GM23338 (cell line): ENCODE measurements at regions not wholly inside any gene's neighbourhood (a gene's known extent, or its start where the extent isn't known, plus 50 kb on each side); places are given as distances from the start of the nearest gene placed in this dataset.

Experiments
- ATAC-seq: fragments of 200-7000 bp; cut with Tn5 transposase; 3 replicates; pipeline ENCODE4 v1.9.1; 2020
- DNase-seq: peaks from one replicate; pipeline ENCODE4 v3.0.0-alpha.2; 2015; ENCODE audit warnings: low spot score
- H2AFZ ChIP-seq: fragments of 200-600 bp; sonication (generic); 2 replicates; pipeline ENCODE4 v1.8.0; 2016; ENCODE audit warnings: antibody characterized with exemption, mild to moderate bottlenecking, moderate library complexity
- H3F3A ChIP-seq: fragments of 200-600 bp; sonication (generic); replicated peaks from 2 replicates; pipeline ENCODE4 v1.8.0; 2017; ENCODE audit warnings: antibody characterized with exemption, mixed run types, low read depth
- H3K27ac ChIP-seq: fragments of 200-600 bp; sonication (generic); 2 replicates; pipeline ENCODE4 v1.6.1; 2016; ENCODE audit warnings: low read depth
- H3K27me3 ChIP-seq: fragments of 200-600 bp; sonication (generic); 2 replicates; pipeline ENCODE4 v1.8.0; 2016; ENCODE audit warnings: mild to moderate bottlenecking, mixed run types, moderate library complexity; ENCODE audit not compliant: insufficient read depth
- H3K36me3 ChIP-seq: fragments of 200-600 bp; sonication (generic); 2 replicates; pipeline ENCODE4 v1.8.0; 2016; ENCODE audit warnings: mild to moderate bottlenecking; ENCODE audit not compliant: insufficient read depth
- H3K4me1 ChIP-seq: fragments of 200-600 bp; sonication (generic); 2 replicates; pipeline ENCODE4 v1.8.0; 2016; ENCODE audit warnings: mild to moderate bottlenecking, moderate library complexity; ENCODE audit not compliant: insufficient read depth
- H3K4me2 ChIP-seq: fragments of 200-600 bp; sonication (generic); 2 replicates; pipeline ENCODE4 v1.7.1; 2017; ENCODE audit warnings: mixed run types
- H3K4me3 ChIP-seq: fragments of 200-600 bp; sonication (generic); 2 replicates; pipeline ENCODE4 v1.6.1; 2016; ENCODE audit warnings: mixed run types
- H3K79me2 ChIP-seq: fragments of 200-600 bp; sonication (generic); replicated peaks from 2 replicates; pipeline ENCODE4 v1.8.0; 2017; ENCODE audit warnings: mild to moderate bottlenecking; ENCODE audit not compliant: insufficient read depth
- H3K9me2 ChIP-seq: fragments of 200-600 bp; sonication (generic); 2 replicates; pipeline ENCODE4 v1.8.0; 2017; ENCODE audit not compliant: insufficient read depth
- H4K20me1 ChIP-seq: fragments of 200-600 bp; sonication (generic); replicated peaks from 2 replicates; pipeline ENCODE4 v1.8.0; 2017; ENCODE audit warnings: mild to moderate bottlenecking; ENCODE audit not compliant: insufficient read depth
- H3K27ac Mint-ChIP-seq: 2 replicates; pipeline ENCODE4 v1.8.0; 2020; ENCODE audit warnings: inconsistent platforms, mild to moderate bottlenecking, moderate library complexity, mixed read lengths
- H3K27me3 Mint-ChIP-seq: 3 replicates; pipeline ENCODE4 v1.8.0; 2022; ENCODE audit warnings: low read depth, mild to moderate bottlenecking, moderate library complexity, mixed read lengths, inconsistent platforms; ENCODE audit not compliant: insufficient read depth, poor library complexity
- H3K36me3 Mint-ChIP-seq: 3 replicates; pipeline ENCODE4 v1.8.0; 2021; ENCODE audit warnings: low read depth, mild to moderate bottlenecking, inconsistent platforms, moderate library complexity, mixed read lengths
- H3K4me1 Mint-ChIP-seq: 3 replicates; pipeline ENCODE4 v1.8.0; 2020; ENCODE audit warnings: mild to moderate bottlenecking, inconsistent platforms, mixed read lengths
- H3K4me3 Mint-ChIP-seq: 3 replicates; pipeline ENCODE4 v1.8.0; 2021; ENCODE audit warnings: moderate library complexity, mild to moderate bottlenecking, inconsistent platforms, mixed read lengths
- H3K9me3 Mint-ChIP-seq: 3 replicates; pipeline ENCODE4 v1.8.0; 2020; ENCODE audit warnings: moderate library complexity, mild to moderate bottlenecking, inconsistent platforms, mixed read lengths
- CREB1 ChIP-seq: fragments of 250-450 bp; sonication (Bioruptor Pico); IDR thresholded peaks from 2 replicates; pipeline ENCODE4 v1.5.0; 2020; ENCODE audit warnings: low read depth, mild to moderate bottlenecking, moderate library complexity
- JUNB ChIP-seq: IDR thresholded peaks from one replicate; pipeline ENCODE4 v1.6.1; 2016; ENCODE audit warnings: antibody characterized with exemption; ENCODE audit not compliant: unreplicated experiment
- NANOG ChIP-seq: IDR thresholded peaks from 2 replicates; pipeline ENCODE4 v1.6.1; 2016; ENCODE audit warnings: antibody characterized with exemption, borderline replicate concordance
- STAT1 ChIP-seq: IDR thresholded peaks from one replicate; pipeline ENCODE4 v1.6.1; 2016; ENCODE audit warnings: antibody characterized with exemption; ENCODE audit not compliant: unreplicated experiment
- ZNF114 ChIP-seq: fragments of 250-450 bp; sonication (Bioruptor Pico); IDR thresholded peaks from 2 replicates; pipeline ENCODE4 v1.5.0; 2020; ENCODE audit warnings: mild to moderate bottlenecking, moderate library complexity
- ZNF331 ChIP-seq: fragments of 250-450 bp; sonication (Bioruptor Pico); IDR thresholded peaks from 2 replicates; pipeline ENCODE4 v1.5.0; 2020; ENCODE audit warnings: low read depth, mild to moderate bottlenecking, moderate library complexity
- TF ChIP-seq, protein P1 (sequence below), 2 experiments: fragments of 200-600 bp in 1 of 2; sonication (generic) in 1 of 2; conservative IDR thresholded peaks; 2 replicates each; pipeline versions ENCODE4 v1.5.1 to v1.6.1; 2016 to 2017; ENCODE audit warnings: antibody characterized with exemption in 2 of 2, low read depth in 2 of 2, mild to moderate bottlenecking in 2 of 2, moderate library complexity in 1 of 2
- TF ChIP-seq, protein P2 (sequence below): IDR thresholded peaks from one replicate; pipeline ENCODE4 v1.6.1; 2018; ENCODE audit warnings: antibody characterized with exemption; ENCODE audit not compliant: unreplicated experiment
- TF ChIP-seq, protein P3 (sequence below): fragments of 250-450 bp; sonication (Bioruptor Pico); IDR thresholded peaks from 2 replicates; pipeline ENCODE4 v1.5.0; 2020; ENCODE audit warnings: mild to moderate bottlenecking, moderate library complexity
- TF ChIP-seq, protein P4 (sequence below): IDR thresholded peaks from 2 replicates; pipeline ENCODE4 v1.6.1; 2016; ENCODE audit warnings: antibody characterized with exemption

DNA sequence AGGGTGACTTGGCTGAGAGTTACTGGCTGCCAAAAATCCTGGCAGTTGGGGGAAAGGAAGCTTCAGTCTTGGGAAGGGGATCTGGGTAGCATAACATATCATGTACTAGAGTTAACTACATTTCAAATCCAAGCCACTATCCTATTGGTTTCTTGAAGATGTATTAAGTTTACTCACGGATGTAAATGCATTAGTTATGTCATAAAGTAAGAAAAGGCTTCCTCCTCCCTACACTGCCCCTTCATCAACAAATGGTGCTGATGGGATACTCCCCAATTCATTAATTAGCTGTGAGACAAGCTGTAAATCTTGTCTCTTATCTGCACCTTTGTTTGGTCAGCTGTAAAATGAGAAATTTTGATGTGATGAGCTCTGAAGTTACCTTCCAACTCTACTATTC, 150.1 kb upstream of the SOX5 start (continued):
- no peak for TF ChIP-seq CREB1
- TF ChIP-seq, protein P1, sequence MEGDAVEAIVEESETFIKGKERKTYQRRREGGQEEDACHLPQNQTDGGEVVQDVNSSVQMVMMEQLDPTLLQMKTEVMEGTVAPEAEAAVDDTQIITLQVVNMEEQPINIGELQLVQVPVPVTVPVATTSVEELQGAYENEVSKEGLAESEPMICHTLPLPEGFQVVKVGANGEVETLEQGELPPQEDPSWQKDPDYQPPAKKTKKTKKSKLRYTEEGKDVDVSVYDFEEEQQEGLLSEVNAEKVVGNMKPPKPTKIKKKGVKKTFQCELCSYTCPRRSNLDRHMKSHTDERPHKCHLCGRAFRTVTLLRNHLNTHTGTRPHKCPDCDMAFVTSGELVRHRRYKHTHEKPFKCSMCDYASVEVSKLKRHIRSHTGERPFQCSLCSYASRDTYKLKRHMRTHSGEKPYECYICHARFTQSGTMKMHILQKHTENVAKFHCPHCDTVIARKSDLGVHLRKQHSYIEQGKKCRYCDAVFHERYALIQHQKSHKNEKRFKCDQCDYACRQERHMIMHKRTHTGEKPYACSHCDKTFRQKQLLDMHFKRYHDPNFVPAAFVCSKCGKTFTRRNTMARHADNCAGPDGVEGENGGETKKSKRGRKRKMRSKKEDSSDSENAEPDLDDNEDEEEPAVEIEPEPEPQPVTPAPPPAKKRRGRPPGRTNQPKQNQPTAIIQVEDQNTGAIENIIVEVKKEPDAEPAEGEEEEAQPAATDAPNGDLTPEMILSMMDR (conservative IDR thresholded peaks at IDR 0.05; ENCODE audit: low read depth in 2 of 2), result no peak

DNA sequence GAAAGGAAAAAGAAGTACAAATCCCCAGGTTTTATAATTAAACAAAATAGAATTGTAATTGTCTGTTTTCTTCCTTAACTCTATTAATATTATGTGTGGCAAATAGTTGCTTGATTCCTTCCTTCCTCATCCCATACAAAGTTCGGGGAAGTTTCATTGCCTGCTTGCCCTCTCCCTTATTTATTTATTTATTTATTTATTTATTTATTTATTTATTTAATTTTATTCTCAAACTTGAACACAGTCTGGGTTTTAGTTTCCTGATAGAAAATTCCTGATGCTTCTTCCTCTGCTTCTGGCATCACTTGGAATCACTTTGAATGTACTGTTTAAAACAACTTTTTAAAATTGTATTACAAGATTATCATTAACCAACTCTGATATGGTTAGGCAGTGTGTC, 145.8 kb upstream of the SOX5 start:
- Mint-ChIP-seq H3K9me3 (no peaks in the 10 kb centered on the region; the same call in 2 of the 3 replicates), H3K36me3 (no peaks in the 10 kb centered on the region)
- TF ChIP-seq ZNF114 (CRISPR knock-in tag) (no peak), NANOG (no peak), STAT1 (no peak), JUNB (no peak), ZNF331 (CRISPR knock-in tag) (no peak), CREB1 (no peak)
- TF ChIP-seq, protein P2, sequence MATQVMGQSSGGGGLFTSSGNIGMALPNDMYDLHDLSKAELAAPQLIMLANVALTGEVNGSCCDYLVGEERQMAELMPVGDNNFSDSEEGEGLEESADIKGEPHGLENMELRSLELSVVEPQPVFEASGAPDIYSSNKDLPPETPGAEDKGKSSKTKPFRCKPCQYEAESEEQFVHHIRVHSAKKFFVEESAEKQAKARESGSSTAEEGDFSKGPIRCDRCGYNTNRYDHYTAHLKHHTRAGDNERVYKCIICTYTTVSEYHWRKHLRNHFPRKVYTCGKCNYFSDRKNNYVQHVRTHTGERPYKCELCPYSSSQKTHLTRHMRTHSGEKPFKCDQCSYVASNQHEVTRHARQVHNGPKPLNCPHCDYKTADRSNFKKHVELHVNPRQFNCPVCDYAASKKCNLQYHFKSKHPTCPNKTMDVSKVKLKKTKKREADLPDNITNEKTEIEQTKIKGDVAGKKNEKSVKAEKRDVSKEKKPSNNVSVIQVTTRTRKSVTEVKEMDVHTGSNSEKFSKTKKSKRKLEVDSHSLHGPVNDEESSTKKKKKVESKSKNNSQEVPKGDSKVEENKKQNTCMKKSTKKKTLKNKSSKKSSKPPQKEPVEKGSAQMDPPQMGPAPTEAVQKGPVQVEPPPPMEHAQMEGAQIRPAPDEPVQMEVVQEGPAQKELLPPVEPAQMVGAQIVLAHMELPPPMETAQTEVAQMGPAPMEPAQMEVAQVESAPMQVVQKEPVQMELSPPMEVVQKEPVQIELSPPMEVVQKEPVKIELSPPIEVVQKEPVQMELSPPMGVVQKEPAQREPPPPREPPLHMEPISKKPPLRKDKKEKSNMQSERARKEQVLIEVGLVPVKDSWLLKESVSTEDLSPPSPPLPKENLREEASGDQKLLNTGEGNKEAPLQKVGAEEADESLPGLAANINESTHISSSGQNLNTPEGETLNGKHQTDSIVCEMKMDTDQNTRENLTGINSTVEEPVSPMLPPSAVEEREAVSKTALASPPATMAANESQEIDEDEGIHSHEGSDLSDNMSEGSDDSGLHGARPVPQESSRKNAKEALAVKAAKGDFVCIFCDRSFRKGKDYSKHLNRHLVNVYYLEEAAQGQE, result no peak
- TF ChIP-seq, protein P3, sequence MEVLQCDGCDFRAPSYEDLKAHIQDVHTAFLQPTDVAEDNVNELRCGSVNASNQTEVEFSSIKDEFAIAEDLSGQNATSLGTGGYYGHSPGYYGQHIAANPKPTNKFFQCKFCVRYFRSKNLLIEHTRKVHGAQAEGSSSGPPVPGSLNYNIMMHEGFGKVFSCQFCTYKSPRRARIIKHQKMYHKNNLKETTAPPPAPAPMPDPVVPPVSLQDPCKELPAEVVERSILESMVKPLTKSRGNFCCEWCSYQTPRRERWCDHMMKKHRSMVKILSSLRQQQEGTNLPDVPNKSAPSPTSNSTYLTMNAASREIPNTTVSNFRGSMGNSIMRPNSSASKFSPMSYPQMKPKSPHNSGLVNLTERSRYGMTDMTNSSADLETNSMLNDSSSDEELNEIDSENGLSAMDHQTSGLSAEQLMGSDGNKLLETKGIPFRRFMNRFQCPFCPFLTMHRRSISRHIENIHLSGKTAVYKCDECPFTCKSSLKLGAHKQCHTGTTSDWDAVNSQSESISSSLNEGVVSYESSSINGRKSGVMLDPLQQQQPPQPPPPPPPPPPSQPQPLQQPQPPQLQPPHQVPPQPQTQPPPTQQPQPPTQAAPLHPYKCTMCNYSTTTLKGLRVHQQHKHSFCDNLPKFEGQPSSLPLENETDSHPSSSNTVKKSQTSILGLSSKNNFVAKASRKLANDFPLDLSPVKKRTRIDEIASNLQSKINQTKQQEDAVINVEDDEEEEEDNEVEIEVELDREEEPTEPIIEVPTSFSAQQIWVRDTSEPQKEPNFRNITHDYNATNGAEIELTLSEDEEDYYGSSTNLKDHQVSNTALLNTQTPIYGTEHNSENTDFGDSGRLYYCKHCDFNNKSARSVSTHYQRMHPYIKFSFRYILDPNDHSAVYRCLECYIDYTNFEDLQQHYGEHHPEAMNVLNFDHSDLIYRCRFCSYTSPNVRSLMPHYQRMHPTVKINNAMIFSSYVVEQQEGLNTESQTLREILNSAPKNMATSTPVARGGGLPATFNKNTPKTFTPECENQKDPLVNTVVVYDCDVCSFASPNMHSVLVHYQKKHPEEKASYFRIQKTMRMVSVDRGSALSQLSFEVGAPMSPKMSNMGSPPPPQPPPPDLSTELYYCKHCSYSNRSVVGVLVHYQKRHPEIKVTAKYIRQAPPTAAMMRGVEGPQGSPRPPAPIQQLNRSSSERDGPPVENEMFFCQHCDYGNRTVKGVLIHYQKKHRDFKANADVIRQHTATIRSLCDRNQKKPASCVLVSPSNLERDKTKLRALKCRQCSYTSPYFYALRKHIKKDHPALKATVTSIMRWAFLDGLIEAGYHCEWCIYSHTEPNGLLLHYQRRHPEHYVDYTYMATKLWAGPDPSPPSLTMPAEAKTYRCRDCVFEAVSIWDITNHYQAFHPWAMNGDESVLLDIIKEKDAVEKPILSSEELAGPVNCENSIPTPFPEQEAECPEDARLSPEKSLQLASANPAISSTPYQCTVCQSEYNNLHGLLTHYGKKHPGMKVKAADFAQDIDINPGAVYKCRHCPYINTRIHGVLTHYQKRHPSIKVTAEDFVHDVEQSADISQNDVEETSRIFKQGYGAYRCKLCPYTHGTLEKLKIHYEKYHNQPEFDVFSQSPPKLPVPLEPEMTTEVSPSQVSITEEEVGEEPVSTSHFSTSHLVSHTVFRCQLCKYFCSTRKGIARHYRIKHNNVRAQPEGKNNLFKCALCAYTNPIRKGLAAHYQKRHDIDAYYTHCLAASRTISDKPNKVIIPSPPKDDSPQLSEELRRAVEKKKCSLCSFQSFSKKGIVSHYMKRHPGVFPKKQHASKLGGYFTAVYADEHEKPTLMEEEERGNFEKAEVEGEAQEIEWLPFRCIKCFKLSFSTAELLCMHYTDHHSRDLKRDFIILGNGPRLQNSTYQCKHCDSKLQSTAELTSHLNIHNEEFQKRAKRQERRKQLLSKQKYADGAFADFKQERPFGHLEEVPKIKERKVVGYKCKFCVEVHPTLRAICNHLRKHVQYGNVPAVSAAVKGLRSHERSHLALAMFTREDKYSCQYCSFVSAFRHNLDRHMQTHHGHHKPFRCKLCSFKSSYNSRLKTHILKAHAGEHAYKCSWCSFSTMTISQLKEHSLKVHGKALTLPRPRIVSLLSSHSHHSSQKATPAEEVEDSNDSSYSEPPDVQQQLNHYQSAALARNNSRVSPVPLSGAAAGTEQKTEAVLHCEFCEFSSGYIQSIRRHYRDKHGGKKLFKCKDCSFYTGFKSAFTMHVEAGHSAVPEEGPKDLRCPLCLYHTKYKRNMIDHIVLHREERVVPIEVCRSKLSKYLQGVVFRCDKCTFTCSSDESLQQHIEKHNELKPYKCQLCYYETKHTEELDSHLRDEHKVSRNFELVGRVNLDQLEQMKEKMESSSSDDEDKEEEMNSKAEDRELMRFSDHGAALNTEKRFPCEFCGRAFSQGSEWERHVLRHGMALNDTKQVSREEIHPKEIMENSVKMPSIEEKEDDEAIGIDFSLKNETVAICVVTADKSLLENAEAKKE (CRISPR knock-in tag), result no peak
- TF ChIP-seq, protein P1 (conservative IDR thresholded peaks at IDR 0.05; ENCODE audit: low read depth in 2 of 2), result no peak
- TF ChIP-seq, protein P4, sequence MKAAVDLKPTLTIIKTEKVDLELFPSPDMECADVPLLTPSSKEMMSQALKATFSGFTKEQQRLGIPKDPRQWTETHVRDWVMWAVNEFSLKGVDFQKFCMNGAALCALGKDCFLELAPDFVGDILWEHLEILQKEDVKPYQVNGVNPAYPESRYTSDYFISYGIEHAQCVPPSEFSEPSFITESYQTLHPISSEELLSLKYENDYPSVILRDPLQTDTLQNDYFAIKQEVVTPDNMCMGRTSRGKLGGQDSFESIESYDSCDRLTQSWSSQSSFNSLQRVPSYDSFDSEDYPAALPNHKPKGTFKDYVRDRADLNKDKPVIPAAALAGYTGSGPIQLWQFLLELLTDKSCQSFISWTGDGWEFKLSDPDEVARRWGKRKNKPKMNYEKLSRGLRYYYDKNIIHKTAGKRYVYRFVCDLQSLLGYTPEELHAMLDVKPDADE, result no peak

More for the DNA sequence above, 145.8 kb upstream of the SOX5 start:
- Histone ChIP-seq H3K36me3 (no peaks in the 10 kb centered on the region), H3K9me2 (no peaks in the 10 kb centered on the region), H3K27ac (no peak overlapping the region), H3F3A (no peaks in the 10 kb centered on the region), H3K27me3 (no peaks in the 10 kb centered on the region), H3K4me1 (peaks cover 3% of the 10 kb centered on the region; the same call in 1 of the 2 replicates), H3K79me2 (no peaks in the 10 kb centered on the region), H2AFZ (no peak overlapping the region), H3K4me2 (no peak overlapping the region), H4K20me1 (no peaks in the 10 kb centered on the region), H3K4me3 (no peak overlapping the region)
- no peaks in the 10 kb centered on the region for H3K4me1 Mint-ChIP-seq
- no peak overlapping the region for H3K4me3 Mint-ChIP-seq
- H3K27ac Mint-ChIP-seq, result no peak overlapping the region
- ATAC-seq, result no peak
- no peak for DNase-seq
- no peaks in the 10 kb centered on the region for H3K27me3 Mint-ChIP-seq
